K562 (cell line): ENCODE measurements at regions not wholly inside any gene's neighbourhood (a gene's known extent, or its start where the extent isn't known, plus 50 kb on each side); places are given as distances from the start of the nearest gene placed in this dataset.

Source experiments
- ATAC-seq: fragments of 200-7000 bp; cut with Tn5 transposase; 3 replicates; pipeline ENCODE4 v1.9.1; 2020; ENCODE audit warnings: moderate library complexity
- BruUV-seq: library from RNA; stranded (reverse); fragments of 400-500 nt; replicated peaks from 2 replicates; lab custom pipeline; 2021; lab: Mats Ljungman, UMichigan
- CTCF ChIA-PET: fragments of 300-600 bp; formaldehyde crosslinking; extraction: SDS; loops from one replicate; lab custom pipeline; 2021; ENCODE audit warnings: low intra/inter-chr PET ratio; lab: Yijun Ruan, JAX
- POLR2A ChIA-PET: fragments of 300-600, 350-650 bp; sonication (Branson Sonifier 250); formaldehyde crosslinking; extraction: SDS; loops from one replicate; lab custom pipeline; 2021; ENCODE audit warnings: antibody characterized with exemption, inconsistent platforms; lab: Yijun Ruan, JAX
- DNase-seq, 4 experiments: peaks; one replicate each; pipeline versions ENCODE4 v3.0.0 to v3.0.0-alpha.2; 2011 to 2018; ENCODE audit warnings: low spot score in 3 of 4, mixed read lengths in 3 of 4; ENCODE audit errors: extremely low read depth in 1 of 4
- FAIRE-seq: peaks from 2 replicates; lab custom pipeline; 2011; peaks lifted over from hg19 to GRCh38; lab: Jason Lieb, UNC
- H2AFZ ChIP-seq: 2 replicates; pipeline ENCODE4 v1.6.0; 2011; ENCODE audit warnings: low read depth, low read length, control low read depth, inconsistent platforms
- H3K27ac ChIP-seq: fragments of 200-600 bp; 3 replicates; pipeline ENCODE4 v1.8.0; 2011; ENCODE audit warnings: low read depth, mild to moderate bottlenecking, control low read depth, inconsistent platforms, low read length, moderate library complexity, mixed read lengths; ENCODE audit errors: extremely low read depth
- H3K27me3 ChIP-seq, 2 experiments: fragments of 300-600 bp in 1 of 2; 2 replicates in 1 of 2; 3 replicates in 1 of 2; pipeline versions ENCODE4 v1.6.0 to v1.8.0; 2011; ENCODE audit warnings: inconsistent platforms in 2 of 2, low read length in 2 of 2, mild to moderate bottlenecking in 1 of 2, mixed read lengths in 1 of 2, moderate library complexity in 1 of 2; ENCODE audit not compliant: control insufficient read depth in 2 of 2, insufficient read depth in 2 of 2
- H3K36me3 ChIP-seq: fragments of 300-600 bp; 3 replicates; pipeline ENCODE4 v1.8.0; 2011; ENCODE audit warnings: mild to moderate bottlenecking, low read length, inconsistent platforms; ENCODE audit not compliant: control insufficient read depth, insufficient read depth
- H3K4me1 ChIP-seq, 2 experiments: fragments of 200-600 bp in 1 of 2; replicated peaks in 1 of 2; 2 replicates in 1 of 2; 3 replicates in 1 of 2; pipeline versions ENCODE4 v1.5.1 to v1.8.0; 2011; ENCODE audit warnings: inconsistent platforms in 2 of 2, low read length in 2 of 2, mild to moderate bottlenecking in 1 of 2, mixed read lengths in 1 of 2, moderate library complexity in 1 of 2; ENCODE audit not compliant: control insufficient read depth in 2 of 2, insufficient read depth in 2 of 2
- H3K4me2 ChIP-seq: 2 replicates; pipeline ENCODE4 v1.6.1; 2011; ENCODE audit warnings: low read length, control low read depth, inconsistent platforms, mixed read lengths; ENCODE audit not compliant: insufficient read depth
- H3K4me3 ChIP-seq: fragments of 200-600 bp; sonication (generic), shearing (Covaris generic); 2 replicates; pipeline ENCODE4 v1.5.1; 2016; ENCODE audit warnings: control low read depth, inconsistent platforms
- H3K79me2 ChIP-seq: fragments of 200-600 bp; 3 replicates; pipeline ENCODE4 v1.8.0; 2011; ENCODE audit warnings: low read length, inconsistent platforms; ENCODE audit not compliant: control insufficient read depth, insufficient read depth
- H3K9ac ChIP-seq, 2 experiments: 2 replicates each; pipeline versions ENCODE4 v1.6.0 to v1.6.1; 2011; ENCODE audit warnings: low read depth in 2 of 2, low read length in 2 of 2, control low read depth in 1 of 2, inconsistent platforms in 1 of 2, mild to moderate bottlenecking in 1 of 2, mixed read lengths in 1 of 2; ENCODE audit not compliant: insufficient read depth in 1 of 2
- H3K9me1 ChIP-seq: one replicate; pipeline ENCODE4 v1.6.0; 2011; ENCODE audit warnings: inconsistent platforms, mild to moderate bottlenecking, low read length, moderate library complexity; ENCODE audit not compliant: control insufficient read depth, insufficient read depth
- H3K9me3 ChIP-seq: replicated peaks from 2 replicates; pipeline ENCODE4 v1.5.1; 2011; ENCODE audit warnings: low read depth, low read length, inconsistent platforms; ENCODE audit not compliant: control insufficient read depth, insufficient read depth
- H4K20me1 ChIP-seq: replicated peaks from 2 replicates; pipeline ENCODE4 v1.6.1; 2011; ENCODE audit warnings: low read length, inconsistent platforms, mixed read lengths; ENCODE audit not compliant: control insufficient read depth, insufficient read depth
- CHD2 ChIP-seq: IDR thresholded peaks from 2 replicates; pipeline ENCODE4 v1.6.1; 2011; ENCODE audit warnings: low read depth, low read length
- MEF2D ChIP-seq: conservative IDR thresholded peaks from 2 replicates; pipeline ENCODE4 v1.6.1; 2016; ENCODE audit warnings: low read depth, missing genetic modification characterization, missing compliant biosample characterization
- MLX ChIP-seq, 2 experiments: fragments of 450-650 bp in 1 of 2; sonication (generic) in 1 of 2; formaldehyde crosslinking; conservative IDR thresholded peaks; 2 replicates each; pipeline versions ENCODE4 v1.4.0 to v1.8.1; 2020 to 2022; ENCODE audit warnings: mild to moderate bottlenecking in 1 of 2, missing genetic modification reagents in 1 of 2
- SAFB2 ChIP-seq: fragments of 200-400 bp; formaldehyde crosslinking; IDR thresholded peaks from 2 replicates; pipeline ENCODE4 v1.6.1; 2018; ENCODE audit warnings: borderline replicate concordance, low read length, low read depth, moderate library complexity; ENCODE audit not compliant: severe bottlenecking
- SPI1 ChIP-seq: IDR thresholded peaks from 2 replicates; pipeline ENCODE4 v1.6.1; 2011; ENCODE audit warnings: low read depth, low read length, control low read depth, borderline replicate concordance
- U2AF1 ChIP-seq: fragments of 200-400 bp; formaldehyde crosslinking; optimal IDR thresholded peaks from 2 replicates; pipeline ENCODE3; 2017; ENCODE audit warnings: mild to moderate bottlenecking, low read depth, low read length, moderate library complexity
- XRCC4 ChIP-seq: IDR thresholded peaks from one replicate; pipeline ENCODE4 v1.6.1; 2011; ENCODE audit not compliant: insufficient read depth, insufficient read length; ENCODE audit errors: extremely low read depth
- ZNF311 ChIP-seq: fragments of 250-450 bp; sonication (Bioruptor Pico); IDR thresholded peaks from 2 replicates; pipeline ENCODE4 v1.4.0; 2020; ENCODE audit warnings: mild to moderate bottlenecking, moderate library complexity
- ZNF431 ChIP-seq: sonication (generic); formaldehyde crosslinking; IDR thresholded peaks from 2 replicates; pipeline ENCODE4 v1.8.0; 2022; ENCODE audit warnings: mild to moderate bottlenecking, missing genetic modification reagents
- ZNF584 ChIP-seq: fragments of 200-800 bp; sonication (Bioruptor generic); IDR thresholded peaks from 2 replicates; pipeline ENCODE4 v1.6.1; 2016; ENCODE audit warnings: low read depth, mild to moderate bottlenecking, missing genetic modification characterization, missing compliant biosample characterization
- ZNF77 ChIP-seq: fragments of 250-450 bp; sonication (Bioruptor Pico); IDR thresholded peaks from 2 replicates; pipeline ENCODE4 v1.5.0; 2020
- WGBS: fragments of 100-300 bp; shearing (Covaris generic); methylation state at CpG from one replicate; pipeline ENCODE4 v1.1.6; 2016; ENCODE audit warnings: low coverage, mixed read lengths; ENCODE audit not compliant: insufficient coverage; ENCODE audit errors: missing lambda C conversion rate; 5-methylcytosine and 5-hydroxymethylcytosine counted together
- in situ Hi-C: fragments of 300-500 bp; cut with MboI; formaldehyde crosslinking; loops from 4 replicates; pipeline ENCODE4 v1.15.0; 2018; ENCODE audit warnings: inconsistent platforms, mixed read lengths
- intact Hi-C: fragments of 100-400 bp; cut with micrococcal nuclease; formaldehyde crosslinking; loops from 2 replicates; pipeline ENCODE4 v1.14.2; 2022
- TF ChIP-seq, protein P1 (sequence below): fragments of 450-650 bp; IDR thresholded peaks from 2 replicates; pipeline ENCODE4 v1.7.1; 2018; ENCODE audit warnings: mild to moderate bottlenecking, low read depth; ENCODE audit not compliant: partially characterized antibody
- TF ChIP-seq, protein P2 (sequence below), 2 experiments: fragments of 150-350 bp in 1 of 2; IDR thresholded peaks; 2 replicates each; pipeline ENCODE4 v1.6.1; 2012 to 2016; ENCODE audit warnings: low read depth in 2 of 2, low read length in 2 of 2, mild to moderate bottlenecking in 1 of 2, moderate library complexity in 1 of 2
- TF ChIP-seq, protein P3 (sequence below): sonication (generic); formaldehyde crosslinking; IDR thresholded peaks from 2 replicates; pipeline ENCODE4 v1.8.1; 2023; ENCODE audit warnings: mild to moderate bottlenecking, missing genetic modification reagents

DNA sequence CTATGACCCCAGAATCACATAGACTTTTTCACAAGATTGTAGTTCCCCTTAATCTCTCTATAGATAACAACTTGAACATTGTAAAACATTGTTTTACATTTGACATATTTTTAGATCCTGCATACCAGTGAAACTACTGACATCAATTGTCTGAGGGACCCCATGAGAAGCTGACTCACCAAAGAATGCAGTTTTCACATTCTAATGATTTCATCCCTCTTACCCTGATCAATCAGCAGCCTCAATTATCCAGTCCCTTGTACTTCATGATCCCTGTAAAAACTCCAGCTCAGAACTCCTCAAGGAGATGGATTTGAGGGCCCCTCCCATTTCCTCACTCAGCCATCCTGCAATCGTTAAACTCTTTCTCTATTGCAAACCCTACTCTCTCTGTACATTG, 411.0 kb upstream of the NDST3 start:
- Histone ChIP-seq H3K79me2 (no peaks in the 10 kb centered on the region), H3K9ac (no peak overlapping the region), H3K4me2 (no peak overlapping the region), H4K20me1 (no peaks in the 10 kb centered on the region), H3K9me3 (no peaks in the 10 kb centered on the region), H3K4me3 (no peak overlapping the region), H2AFZ (no peak overlapping the region), H3K4me1 (no peaks in the 10 kb centered on the region), H3K36me3 (no peaks in the 10 kb centered on the region), H3K27me3 (no peaks in the 10 kb centered on the region), H3K27ac (no peak overlapping the region), H3K9me1 (no peaks in the 10 kb centered on the region)
- POLR2A ChIA-PET: no interaction called here
- intact Hi-C loops (no loop called here), in situ Hi-C loops (no loop called here)
- TF ChIP-seq ZNF584 (CRISPR knock-in tag): no peak
- TF ChIP-seq, protein P1, sequence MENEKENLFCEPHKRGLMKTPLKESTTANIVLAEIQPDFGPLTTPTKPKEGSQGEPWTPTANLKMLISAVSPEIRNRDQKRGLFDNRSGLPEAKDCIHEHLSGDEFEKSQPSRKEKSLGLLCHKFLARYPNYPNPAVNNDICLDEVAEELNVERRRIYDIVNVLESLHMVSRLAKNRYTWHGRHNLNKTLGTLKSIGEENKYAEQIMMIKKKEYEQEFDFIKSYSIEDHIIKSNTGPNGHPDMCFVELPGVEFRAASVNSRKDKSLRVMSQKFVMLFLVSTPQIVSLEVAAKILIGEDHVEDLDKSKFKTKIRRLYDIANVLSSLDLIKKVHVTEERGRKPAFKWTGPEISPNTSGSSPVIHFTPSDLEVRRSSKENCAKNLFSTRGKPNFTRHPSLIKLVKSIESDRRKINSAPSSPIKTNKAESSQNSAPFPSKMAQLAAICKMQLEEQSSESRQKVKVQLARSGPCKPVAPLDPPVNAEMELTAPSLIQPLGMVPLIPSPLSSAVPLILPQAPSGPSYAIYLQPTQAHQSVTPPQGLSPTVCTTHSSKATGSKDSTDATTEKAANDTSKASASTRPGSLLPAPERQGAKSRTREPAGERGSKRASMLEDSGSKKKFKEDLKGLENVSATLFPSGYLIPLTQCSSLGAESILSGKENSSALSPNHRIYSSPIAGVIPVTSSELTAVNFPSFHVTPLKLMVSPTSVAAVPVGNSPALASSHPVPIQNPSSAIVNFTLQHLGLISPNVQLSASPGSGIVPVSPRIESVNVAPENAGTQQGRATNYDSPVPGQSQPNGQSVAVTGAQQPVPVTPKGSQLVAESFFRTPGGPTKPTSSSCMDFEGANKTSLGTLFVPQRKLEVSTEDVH: no peak
- TF ChIP-seq ZNF431: no peak
- no peak for TF ChIP-seq U2AF1
- TF ChIP-seq, protein P2, sequence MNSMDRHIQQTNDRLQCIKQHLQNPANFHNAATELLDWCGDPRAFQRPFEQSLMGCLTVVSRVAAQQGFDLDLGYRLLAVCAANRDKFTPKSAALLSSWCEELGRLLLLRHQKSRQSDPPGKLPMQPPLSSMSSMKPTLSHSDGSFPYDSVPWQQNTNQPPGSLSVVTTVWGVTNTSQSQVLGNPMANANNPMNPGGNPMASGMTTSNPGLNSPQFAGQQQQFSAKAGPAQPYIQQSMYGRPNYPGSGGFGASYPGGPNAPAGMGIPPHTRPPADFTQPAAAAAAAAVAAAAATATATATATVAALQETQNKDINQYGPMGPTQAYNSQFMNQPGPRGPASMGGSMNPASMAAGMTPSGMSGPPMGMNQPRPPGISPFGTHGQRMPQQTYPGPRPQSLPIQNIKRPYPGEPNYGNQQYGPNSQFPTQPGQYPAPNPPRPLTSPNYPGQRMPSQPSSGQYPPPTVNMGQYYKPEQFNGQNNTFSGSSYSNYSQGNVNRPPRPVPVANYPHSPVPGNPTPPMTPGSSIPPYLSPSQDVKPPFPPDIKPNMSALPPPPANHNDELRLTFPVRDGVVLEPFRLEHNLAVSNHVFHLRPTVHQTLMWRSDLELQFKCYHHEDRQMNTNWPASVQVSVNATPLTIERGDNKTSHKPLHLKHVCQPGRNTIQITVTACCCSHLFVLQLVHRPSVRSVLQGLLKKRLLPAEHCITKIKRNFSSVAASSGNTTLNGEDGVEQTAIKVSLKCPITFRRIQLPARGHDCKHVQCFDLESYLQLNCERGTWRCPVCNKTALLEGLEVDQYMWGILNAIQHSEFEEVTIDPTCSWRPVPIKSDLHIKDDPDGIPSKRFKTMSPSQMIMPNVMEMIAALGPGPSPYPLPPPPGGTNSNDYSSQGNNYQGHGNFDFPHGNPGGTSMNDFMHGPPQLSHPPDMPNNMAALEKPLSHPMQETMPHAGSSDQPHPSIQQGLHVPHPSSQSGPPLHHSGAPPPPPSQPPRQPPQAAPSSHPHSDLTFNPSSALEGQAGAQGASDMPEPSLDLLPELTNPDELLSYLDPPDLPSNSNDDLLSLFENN (IDR thresholded peaks at IDR 0.05; ENCODE audit: low read depth in 2 of 2, low read length in 2 of 2): no peak
- no peak for TF ChIP-seq SAFB2
- no peak for TF ChIP-seq MLX (CRISPR knock-in tag; conservative IDR thresholded peaks at IDR 0.05)
- no peak for TF ChIP-seq ZNF77
- TF ChIP-seq MEF2D (tag): no peak
- no peak for TF ChIP-seq XRCC4
- TF ChIP-seq SPI1: no peak
- no peak for TF ChIP-seq CHD2
- no peak for TF ChIP-seq ZNF311 (CRISPR knock-in tag)
- TF ChIP-seq, protein P3, sequence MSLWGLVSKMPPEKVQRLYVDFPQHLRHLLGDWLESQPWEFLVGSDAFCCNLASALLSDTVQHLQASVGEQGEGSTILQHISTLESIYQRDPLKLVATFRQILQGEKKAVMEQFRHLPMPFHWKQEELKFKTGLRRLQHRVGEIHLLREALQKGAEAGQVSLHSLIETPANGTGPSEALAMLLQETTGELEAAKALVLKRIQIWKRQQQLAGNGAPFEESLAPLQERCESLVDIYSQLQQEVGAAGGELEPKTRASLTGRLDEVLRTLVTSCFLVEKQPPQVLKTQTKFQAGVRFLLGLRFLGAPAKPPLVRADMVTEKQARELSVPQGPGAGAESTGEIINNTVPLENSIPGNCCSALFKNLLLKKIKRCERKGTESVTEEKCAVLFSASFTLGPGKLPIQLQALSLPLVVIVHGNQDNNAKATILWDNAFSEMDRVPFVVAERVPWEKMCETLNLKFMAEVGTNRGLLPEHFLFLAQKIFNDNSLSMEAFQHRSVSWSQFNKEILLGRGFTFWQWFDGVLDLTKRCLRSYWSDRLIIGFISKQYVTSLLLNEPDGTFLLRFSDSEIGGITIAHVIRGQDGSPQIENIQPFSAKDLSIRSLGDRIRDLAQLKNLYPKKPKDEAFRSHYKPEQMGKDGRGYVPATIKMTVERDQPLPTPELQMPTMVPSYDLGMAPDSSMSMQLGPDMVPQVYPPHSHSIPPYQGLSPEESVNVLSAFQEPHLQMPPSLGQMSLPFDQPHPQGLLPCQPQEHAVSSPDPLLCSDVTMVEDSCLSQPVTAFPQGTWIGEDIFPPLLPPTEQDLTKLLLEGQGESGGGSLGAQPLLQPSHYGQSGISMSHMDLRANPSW (CRISPR knock-in tag): no peak
- 0% methylated on average over 1 of the region's 1 CpG for WGBS
- ATAC-seq: no peak
- CTCF ChIA-PET: no interaction called here
- no peak for DNase-seq
- no peak for FAIRE-seq
- BruUV-seq: no TSS peak
